ENCODE measurements at regions not wholly inside any gene's neighbourhood (a gene's known extent, or its start where the extent isn't known, plus 50 kb on each side); places are given as distances from the start of the nearest gene placed in this dataset.

DNA sequence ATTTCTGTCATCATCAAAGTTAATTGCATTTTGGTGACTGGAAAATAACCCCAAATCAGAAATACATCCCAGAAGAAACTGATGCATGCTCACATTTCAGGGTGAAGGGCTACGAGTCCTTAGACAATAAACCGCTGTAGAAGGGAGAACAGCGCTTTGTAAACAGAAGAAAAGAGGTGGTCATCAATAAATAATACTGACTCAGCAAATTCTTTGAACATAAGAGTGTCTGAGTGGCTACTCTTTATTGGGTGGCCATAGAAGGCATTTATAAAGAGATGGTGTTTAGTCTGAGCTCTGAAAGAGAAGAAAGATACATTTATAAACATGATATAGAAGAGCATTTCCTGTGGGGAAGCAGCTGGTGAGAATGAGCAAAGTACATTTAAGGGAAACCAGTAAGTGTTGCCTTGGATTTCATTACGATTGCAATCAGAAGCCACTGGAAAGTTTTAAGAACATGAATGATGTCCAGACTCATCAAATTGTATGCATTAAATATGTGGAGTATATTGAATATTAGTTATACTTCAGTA, 246.9 kb upstream of the GIMD1 start:
- TF ChIP-seq, protein P1, sequence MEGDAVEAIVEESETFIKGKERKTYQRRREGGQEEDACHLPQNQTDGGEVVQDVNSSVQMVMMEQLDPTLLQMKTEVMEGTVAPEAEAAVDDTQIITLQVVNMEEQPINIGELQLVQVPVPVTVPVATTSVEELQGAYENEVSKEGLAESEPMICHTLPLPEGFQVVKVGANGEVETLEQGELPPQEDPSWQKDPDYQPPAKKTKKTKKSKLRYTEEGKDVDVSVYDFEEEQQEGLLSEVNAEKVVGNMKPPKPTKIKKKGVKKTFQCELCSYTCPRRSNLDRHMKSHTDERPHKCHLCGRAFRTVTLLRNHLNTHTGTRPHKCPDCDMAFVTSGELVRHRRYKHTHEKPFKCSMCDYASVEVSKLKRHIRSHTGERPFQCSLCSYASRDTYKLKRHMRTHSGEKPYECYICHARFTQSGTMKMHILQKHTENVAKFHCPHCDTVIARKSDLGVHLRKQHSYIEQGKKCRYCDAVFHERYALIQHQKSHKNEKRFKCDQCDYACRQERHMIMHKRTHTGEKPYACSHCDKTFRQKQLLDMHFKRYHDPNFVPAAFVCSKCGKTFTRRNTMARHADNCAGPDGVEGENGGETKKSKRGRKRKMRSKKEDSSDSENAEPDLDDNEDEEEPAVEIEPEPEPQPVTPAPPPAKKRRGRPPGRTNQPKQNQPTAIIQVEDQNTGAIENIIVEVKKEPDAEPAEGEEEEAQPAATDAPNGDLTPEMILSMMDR (conservative IDR thresholded peaks at IDR 0.05; ENCODE audit: low read depth in 2 of 2): no peak
- TF ChIP-seq STAT1 (IDR thresholded peaks at IDR 0.05; ENCODE audit: unreplicated experiment) (no peak), ZNF114 (CRISPR knock-in tag; IDR thresholded peaks at IDR 0.05) (no peak), EZH2 (IDR thresholded peaks at IDR 0.05; ENCODE audit: low read depth, unreplicated experiment) (no peak), CREB1 (CRISPR knock-in tag; IDR thresholded peaks at IDR 0.05; ENCODE audit: low read depth) (no peak), EZH2phosphoT487 (IDR thresholded peaks at IDR 0.05; ENCODE audit: unreplicated experiment) (no peak), ZNF331 (CRISPR knock-in tag; IDR thresholded peaks at IDR 0.05; ENCODE audit: low read depth) (no peak)
- TF ChIP-seq, protein P2, sequence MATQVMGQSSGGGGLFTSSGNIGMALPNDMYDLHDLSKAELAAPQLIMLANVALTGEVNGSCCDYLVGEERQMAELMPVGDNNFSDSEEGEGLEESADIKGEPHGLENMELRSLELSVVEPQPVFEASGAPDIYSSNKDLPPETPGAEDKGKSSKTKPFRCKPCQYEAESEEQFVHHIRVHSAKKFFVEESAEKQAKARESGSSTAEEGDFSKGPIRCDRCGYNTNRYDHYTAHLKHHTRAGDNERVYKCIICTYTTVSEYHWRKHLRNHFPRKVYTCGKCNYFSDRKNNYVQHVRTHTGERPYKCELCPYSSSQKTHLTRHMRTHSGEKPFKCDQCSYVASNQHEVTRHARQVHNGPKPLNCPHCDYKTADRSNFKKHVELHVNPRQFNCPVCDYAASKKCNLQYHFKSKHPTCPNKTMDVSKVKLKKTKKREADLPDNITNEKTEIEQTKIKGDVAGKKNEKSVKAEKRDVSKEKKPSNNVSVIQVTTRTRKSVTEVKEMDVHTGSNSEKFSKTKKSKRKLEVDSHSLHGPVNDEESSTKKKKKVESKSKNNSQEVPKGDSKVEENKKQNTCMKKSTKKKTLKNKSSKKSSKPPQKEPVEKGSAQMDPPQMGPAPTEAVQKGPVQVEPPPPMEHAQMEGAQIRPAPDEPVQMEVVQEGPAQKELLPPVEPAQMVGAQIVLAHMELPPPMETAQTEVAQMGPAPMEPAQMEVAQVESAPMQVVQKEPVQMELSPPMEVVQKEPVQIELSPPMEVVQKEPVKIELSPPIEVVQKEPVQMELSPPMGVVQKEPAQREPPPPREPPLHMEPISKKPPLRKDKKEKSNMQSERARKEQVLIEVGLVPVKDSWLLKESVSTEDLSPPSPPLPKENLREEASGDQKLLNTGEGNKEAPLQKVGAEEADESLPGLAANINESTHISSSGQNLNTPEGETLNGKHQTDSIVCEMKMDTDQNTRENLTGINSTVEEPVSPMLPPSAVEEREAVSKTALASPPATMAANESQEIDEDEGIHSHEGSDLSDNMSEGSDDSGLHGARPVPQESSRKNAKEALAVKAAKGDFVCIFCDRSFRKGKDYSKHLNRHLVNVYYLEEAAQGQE (IDR thresholded peaks at IDR 0.05; ENCODE audit: unreplicated experiment): no peak

Data from GM23338 (cell line).